CD14-positive monocyte (primary cell): ENCODE measurements at regions not wholly inside any gene's neighbourhood (a gene's known extent, or its start where the extent isn't known, plus 50 kb on each side); places are given as distances from the start of the nearest gene placed in this dataset.

Source experiments
- DNase-seq, 3 donors: peaks; one replicate each; pipeline ENCODE4 v3.0.0-alpha.2; 2011 to 2022
- H2AFZ ChIP-seq: 2 replicates; pipeline ENCODE4 v1.6.0; 2012; ENCODE audit warnings: mild to moderate bottlenecking, low read depth, low read length, inconsistent platforms; ENCODE audit not compliant: insufficient read depth, poor library complexity, severe bottlenecking
- H3K27ac ChIP-seq, 2 donors: 1 replicate in 1 of 2; 2 replicates in 1 of 2; pipeline ENCODE4 v1.5.1; 2012 to 2013; ENCODE audit warnings: low read length in 2 of 2, control low read depth in 1 of 2, inconsistent platforms in 1 of 2, low read depth in 1 of 2, mild to moderate bottlenecking in 1 of 2
- H3K27me3 ChIP-seq, 2 donors: one replicate each; pipeline versions ENCODE4 v1.6.0 to v1.6.1; 2011 to 2013; ENCODE audit warnings: low read length in 2 of 2; ENCODE audit not compliant: control insufficient read depth in 2 of 2, insufficient read depth in 2 of 2
- H3K36me3 ChIP-seq, 2 donors: replicated peaks in 1 of 2; 1 replicate in 1 of 2; 2 replicates in 1 of 2; pipeline versions ENCODE4 v1.5.1 to v1.6.1; 2012 to 2013; ENCODE audit warnings: low read length in 2 of 2, control low read depth in 1 of 2, inconsistent platforms in 1 of 2, mild to moderate bottlenecking in 1 of 2; ENCODE audit not compliant: insufficient read depth in 2 of 2, control insufficient read depth in 1 of 2
- H3K4me1 ChIP-seq, 2 donors: 1 replicate in 1 of 2; 2 replicates in 1 of 2; pipeline versions ENCODE4 v1.5.1 to v1.6.1; 2012 to 2013; ENCODE audit warnings: low read length in 2 of 2, control low read depth in 1 of 2, inconsistent platforms in 1 of 2, mild to moderate bottlenecking in 1 of 2, moderate library complexity in 1 of 2; ENCODE audit not compliant: insufficient read depth in 2 of 2, control insufficient read depth in 1 of 2
- H3K4me2 ChIP-seq: replicated peaks from 2 replicates; pipeline ENCODE3; 2012; ENCODE audit warnings: low read length, moderate library complexity, mild to moderate bottlenecking; ENCODE audit not compliant: poor library complexity, severe bottlenecking; ENCODE audit errors: extremely low read depth
- H3K4me3 ChIP-seq, 3 experiments: fragments of 200-600 bp in 1 of 3; sonication (generic) in 1 of 3; replicated peaks in 1 of 3; 1 replicate in 2 of 3; 2 replicates in 1 of 3; pipeline ENCODE4 v1.5.1; 2011 to 2013; ENCODE audit warnings: low read length in 3 of 3, mild to moderate bottlenecking in 3 of 3, control low read depth in 2 of 3, low read depth in 2 of 3, inconsistent platforms in 1 of 3, moderate library complexity in 1 of 3
- H3K79me2 ChIP-seq: 2 replicates; pipeline ENCODE4 v1.6.0; 2012; ENCODE audit warnings: mild to moderate bottlenecking, control low read depth, inconsistent platforms, low read length, moderate library complexity; ENCODE audit not compliant: insufficient read depth
- H3K9ac ChIP-seq: 2 replicates; pipeline ENCODE4 v1.6.0; 2017; ENCODE audit warnings: low read length, mild to moderate bottlenecking; ENCODE audit not compliant: insufficient read depth, poor library complexity, severe bottlenecking
- H3K9me3 ChIP-seq, 2 donors: replicated peaks in 1 of 2; 1 replicate in 1 of 2; 2 replicates in 1 of 2; pipeline versions ENCODE4 v1.5.1 to v1.6.1; 2012 to 2013; ENCODE audit warnings: low read length in 2 of 2, control low read depth in 1 of 2; ENCODE audit not compliant: control insufficient read depth in 1 of 2, insufficient read depth in 1 of 2
- H4K20me1 ChIP-seq: 2 replicates; pipeline ENCODE4 v1.6.0; 2012; ENCODE audit warnings: mild to moderate bottlenecking, low read length, control low read depth, moderate library complexity; ENCODE audit not compliant: insufficient read depth
- H3K27ac Mint-ChIP-seq, 7 donors: one replicate each; pipeline ENCODE4 v1.8.0; 2020; ENCODE audit warnings: mild to moderate bottlenecking in 7 of 7, mixed read lengths in 7 of 7, moderate library complexity in 6 of 7, inconsistent platforms in 2 of 7
- H3K27me3 Mint-ChIP-seq, 3 donors: one replicate each; pipeline ENCODE4 v1.8.0; 2021 to 2022; ENCODE audit warnings: low read depth in 3 of 3, mild to moderate bottlenecking in 3 of 3, mixed read lengths in 3 of 3, moderate library complexity in 3 of 3, inconsistent platforms in 1 of 3
- H3K36me3 Mint-ChIP-seq, 2 donors: one replicate each; pipeline ENCODE4 v1.8.0; 2020; ENCODE audit warnings: mixed read lengths in 2 of 2, inconsistent platforms in 1 of 2, mild to moderate bottlenecking in 1 of 2
- H3K4me1 Mint-ChIP-seq: one replicate; pipeline ENCODE4 v1.8.0; 2020; ENCODE audit warnings: mild to moderate bottlenecking, mixed read lengths
- H3K4me3 Mint-ChIP-seq, 2 donors: one replicate each; pipeline ENCODE4 v1.8.0; 2020; ENCODE audit warnings: mild to moderate bottlenecking in 2 of 2, mixed read lengths in 2 of 2, moderate library complexity in 1 of 2
- H3K9me3 Mint-ChIP-seq, 7 donors: one replicate each; pipeline ENCODE4 v1.8.0; 2020 to 2022; ENCODE audit warnings: mixed read lengths in 7 of 7, mild to moderate bottlenecking in 6 of 7, moderate library complexity in 6 of 7, inconsistent platforms in 2 of 7
- WGBS: methylation state at CpG from one replicate; pipeline ENCODE4 v1.1.5; 2013; ENCODE audit warnings: missing lambda C conversion rate; ENCODE audit not compliant: insufficient coverage; 5-methylcytosine and 5-hydroxymethylcytosine counted together
- intact Hi-C, 2 donors: fragments of 100-400 bp; cut with micrococcal nuclease; formaldehyde crosslinking; loops; one replicate each; pipeline versions ENCODE4 v1.15.0 to v1.15.1; 2023
- TF ChIP-seq, protein P1 (sequence below): fragments of 200-600 bp; IDR thresholded peaks from one replicate; pipeline ENCODE4 v1.8.0; 2022; ENCODE audit warnings: antibody characterized with exemption, mild to moderate bottlenecking

DNA sequence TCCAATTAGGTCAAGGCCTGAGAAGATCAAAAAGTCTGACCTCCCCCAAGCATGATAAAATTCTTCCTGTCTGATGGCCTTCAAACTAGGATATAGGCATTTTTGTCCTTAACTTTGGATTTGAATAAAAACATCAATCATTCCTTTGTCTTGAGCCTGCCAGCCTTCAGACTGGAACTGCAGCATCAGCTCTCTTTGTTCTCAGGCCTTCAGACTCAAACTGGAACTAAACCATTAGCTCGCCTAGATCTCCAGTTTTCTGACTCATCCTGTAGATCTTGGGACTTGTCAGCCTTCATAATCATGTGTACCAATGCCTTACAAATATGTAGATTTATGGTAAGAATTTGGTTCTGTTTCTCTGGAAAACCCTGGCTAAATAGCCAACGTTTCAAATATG is 721.7 kb downstream of the GALC start:
- Mint-ChIP-seq H3K27me3 (no peaks in the 10 kb centered on the region), H3K9me3 (peaks cover 0 to 13% (median 7%) of the 10 kb centered on the region in 7 donors), H3K36me3 (no peaks in the 10 kb centered on the region), H3K4me1 (no peaks in the 10 kb centered on the region), H3K27ac (no peak overlapping the region), H3K4me3 (no peak overlapping the region)
- no CpG with 5 or more reads among the region's 2 CpGs for WGBS
- Histone ChIP-seq H3K79me2 (no peaks in the 10 kb centered on the region), H3K27ac (no peak overlapping the region), H3K4me2 (no peak overlapping the region), H3K36me3 (no peaks in the 10 kb centered on the region), H3K9ac (no peak overlapping the region), H3K4me3 (no peak overlapping the region), H2AFZ (no peak overlapping the region), H3K27me3 (no peaks in the 10 kb centered on the region), H4K20me1 (no peaks in the 10 kb centered on the region), H3K9me3 (peaks cover 6 to 16% of the 10 kb centered on the region in 2 donors), H3K4me1 (no peaks in the 10 kb centered on the region)
- DNase-seq = no peak
- TF ChIP-seq, protein P1, sequence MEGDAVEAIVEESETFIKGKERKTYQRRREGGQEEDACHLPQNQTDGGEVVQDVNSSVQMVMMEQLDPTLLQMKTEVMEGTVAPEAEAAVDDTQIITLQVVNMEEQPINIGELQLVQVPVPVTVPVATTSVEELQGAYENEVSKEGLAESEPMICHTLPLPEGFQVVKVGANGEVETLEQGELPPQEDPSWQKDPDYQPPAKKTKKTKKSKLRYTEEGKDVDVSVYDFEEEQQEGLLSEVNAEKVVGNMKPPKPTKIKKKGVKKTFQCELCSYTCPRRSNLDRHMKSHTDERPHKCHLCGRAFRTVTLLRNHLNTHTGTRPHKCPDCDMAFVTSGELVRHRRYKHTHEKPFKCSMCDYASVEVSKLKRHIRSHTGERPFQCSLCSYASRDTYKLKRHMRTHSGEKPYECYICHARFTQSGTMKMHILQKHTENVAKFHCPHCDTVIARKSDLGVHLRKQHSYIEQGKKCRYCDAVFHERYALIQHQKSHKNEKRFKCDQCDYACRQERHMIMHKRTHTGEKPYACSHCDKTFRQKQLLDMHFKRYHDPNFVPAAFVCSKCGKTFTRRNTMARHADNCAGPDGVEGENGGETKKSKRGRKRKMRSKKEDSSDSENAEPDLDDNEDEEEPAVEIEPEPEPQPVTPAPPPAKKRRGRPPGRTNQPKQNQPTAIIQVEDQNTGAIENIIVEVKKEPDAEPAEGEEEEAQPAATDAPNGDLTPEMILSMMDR = no peak
- intact Hi-C loops = no loop called here

DNA sequence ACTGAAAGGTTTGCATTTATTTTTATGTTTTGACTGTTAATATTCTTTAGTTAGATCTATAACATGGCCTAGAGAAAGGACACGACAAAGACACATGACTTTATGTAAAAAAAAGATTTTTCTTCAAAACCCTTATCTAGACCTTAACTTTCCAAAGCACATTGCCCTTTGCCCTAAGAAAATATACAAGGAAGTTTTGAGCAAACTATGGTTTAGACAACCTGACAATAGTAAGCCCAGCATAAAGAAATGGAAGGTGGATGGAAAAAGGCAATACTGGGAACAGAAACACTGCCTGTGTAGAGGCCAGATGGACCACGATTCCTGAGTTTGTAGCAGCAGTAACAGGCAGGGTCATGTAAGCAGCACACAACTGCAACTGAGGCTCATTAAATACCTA is 724.0 kb downstream of the GALC start:
- Mint-ChIP-seq H3K27ac (no peak overlapping the region), H3K4me1 (no peaks in the 10 kb centered on the region), H3K9me3 (peaks cover 0 to 11% (median 6%) of the 10 kb centered on the region in 7 donors), H3K27me3 (no peaks in the 10 kb centered on the region), H3K36me3 (no peaks in the 10 kb centered on the region), H3K4me3 (no peak overlapping the region)
- intact Hi-C loops = no loop called here
- H3K79me2 ChIP-seq = no peaks in the 10 kb centered on the region
- H3K27me3 ChIP-seq = no peaks in the 10 kb centered on the region
- TF ChIP-seq, protein P1 = no peak
- peaks cover 2 to 16% of the 10 kb centered on the region in 2 donors for H3K9me3 ChIP-seq
- H4K20me1 ChIP-seq = no peaks in the 10 kb centered on the region
- no peak overlapping the region for H3K4me2 ChIP-seq
- no peak overlapping the region for H3K27ac ChIP-seq
- no CpG with 5 or more reads among the region's 2 CpGs for WGBS
- no peak overlapping the region for H3K4me3 ChIP-seq
- no peak overlapping the region for H3K9ac ChIP-seq
- no peaks in the 10 kb centered on the region for H3K4me1 ChIP-seq
- no peak for DNase-seq
- H3K36me3 ChIP-seq = no peaks in the 10 kb centered on the region
- no peak overlapping the region for H2AFZ ChIP-seq
